ENCODE measurements at regions not wholly inside any gene's neighbourhood (a gene's known extent, or its start where the extent isn't known, plus 50 kb on each side); places are given as distances from the start of the nearest gene placed in this dataset.

- TF ChIP-seq SRF (IDR thresholded peaks at IDR 0.05; ENCODE audit: low read depth) = no peak
Observed at GRCh38 chr6:40685862-40686261, 98.7 kb upstream of the LRFN2 start (continued).

DNA sequence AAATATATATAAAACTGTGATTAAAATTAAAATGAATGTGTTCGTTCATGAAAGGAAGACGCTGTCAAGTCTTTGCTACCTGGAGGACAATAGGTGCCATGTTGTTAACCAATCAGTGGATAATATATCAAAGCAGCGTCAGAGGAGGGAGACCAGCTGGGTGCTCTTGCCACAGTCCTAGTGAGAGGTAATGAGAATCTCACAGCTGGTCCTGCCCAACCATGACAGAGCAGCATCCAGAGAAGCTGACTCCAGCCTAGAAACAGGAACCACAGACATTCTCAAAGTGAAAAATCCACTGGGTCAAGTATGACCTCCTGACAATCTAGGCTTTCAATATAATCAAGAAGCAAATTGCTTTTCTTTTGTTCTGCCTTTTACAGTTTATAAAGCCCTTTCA lies 94.5 kb upstream of the LRFN2 start:
- Histone ChIP-seq H3K36me3 (ENCODE audit: control insufficient read depth in 1 of 2, insufficient read depth in 2 of 2, low read length in 2 of 2) (no peaks in the 10 kb centered on the region), H3K9me3 (ENCODE audit: control insufficient read depth in 1 of 2, insufficient read depth in 1 of 2, low read depth in 1 of 2, low read length in 2 of 2) (peaks cover 0 to 6% of the 10 kb centered on the region in 2 experiments; a peak in 1 of 4 replicates), H3K9ac (ENCODE audit: low read length) (no peak overlapping the region), H3K79me2 (ENCODE audit: insufficient read depth, low read length) (no peaks in the 10 kb centered on the region), H3K27ac (ENCODE audit: low read depth, low read length) (no peak overlapping the region), H4K20me1 (ENCODE audit: insufficient read depth) (no peaks in the 10 kb centered on the region), H3K4me1 (ENCODE audit: control insufficient read depth in 1 of 2, insufficient read depth in 2 of 2, low read length in 2 of 2) (no peaks in the 10 kb centered on the region), H3K4me2 (ENCODE audit: low read length) (no peak overlapping the region), H3K9me2 (ENCODE audit: insufficient read depth) (no peaks in the 10 kb centered on the region), H3K27me3 (ENCODE audit: insufficient read depth, low read length) (peaks cover 22% of the 10 kb centered on the region), H2AFZ (ENCODE audit: low read depth, low read length, poor library complexity, severe bottlenecking) (no peak overlapping the region), H3K4me3 (replicated peaks in 1 of 2; ENCODE audit: low read depth in 1 of 2, low read length in 2 of 2) (no peak overlapping the region)
- ChIA-PET POLR2A (no interaction called here), CTCF (no interaction called here), RAD21 (ENCODE audit: low non-redundant PET in 1 of 2, low total read pairs in 2 of 2, uncharacterized antibody in 2 of 2, unreplicated experiment in 2 of 2) (no interaction called here)
- DNase-seq (ENCODE audit: low read depth, low spot score) = no peak
- intact Hi-C loops (cut with micrococcal nuclease) = no loop called here
- TF ChIP-seq CEBPB (IDR thresholded peaks at IDR 0.05; ENCODE audit: low read depth) (no peak), MAX (IDR thresholded peaks at IDR 0.05) (no peak), EZH2phosphoT487 (IDR thresholded peaks at IDR 0.05; ENCODE audit: borderline replicate concordance) (no peak), POLR2AphosphoS5 (IDR thresholded peaks at IDR 0.05; ENCODE audit: low read depth, low read length) (no peak), JUND (IDR thresholded peaks at IDR 0.05) (no peak), SP1 (IDR thresholded peaks at IDR 0.05; ENCODE audit: low read depth) (no peak), SIN3A (IDR thresholded peaks at IDR 0.05; ENCODE audit: low read depth) (no peak), ZFX (IDR thresholded peaks at IDR 0.05) (no peak), ZBTB33 (IDR thresholded peaks at IDR 0.05; ENCODE audit: extremely low read depth, insufficient replicate concordance, low read length) (no peak), ATF3 (IDR thresholded peaks at IDR 0.05) (no peak), ELF1 (IDR thresholded peaks at IDR 0.05; ENCODE audit: borderline replicate concordance, low read depth) (no peak), EZH2 (IDR thresholded peaks at IDR 0.05) (no peak), EGR1 (IDR thresholded peaks at IDR 0.05; ENCODE audit: low read depth) (no peak), FOSL1 (IDR thresholded peaks at IDR 0.05; ENCODE audit: low read depth) (no peak), CBX3 (IDR thresholded peaks at IDR 0.05; ENCODE audit: low read depth) (no peak)
- TF ChIP-seq, protein P1, sequence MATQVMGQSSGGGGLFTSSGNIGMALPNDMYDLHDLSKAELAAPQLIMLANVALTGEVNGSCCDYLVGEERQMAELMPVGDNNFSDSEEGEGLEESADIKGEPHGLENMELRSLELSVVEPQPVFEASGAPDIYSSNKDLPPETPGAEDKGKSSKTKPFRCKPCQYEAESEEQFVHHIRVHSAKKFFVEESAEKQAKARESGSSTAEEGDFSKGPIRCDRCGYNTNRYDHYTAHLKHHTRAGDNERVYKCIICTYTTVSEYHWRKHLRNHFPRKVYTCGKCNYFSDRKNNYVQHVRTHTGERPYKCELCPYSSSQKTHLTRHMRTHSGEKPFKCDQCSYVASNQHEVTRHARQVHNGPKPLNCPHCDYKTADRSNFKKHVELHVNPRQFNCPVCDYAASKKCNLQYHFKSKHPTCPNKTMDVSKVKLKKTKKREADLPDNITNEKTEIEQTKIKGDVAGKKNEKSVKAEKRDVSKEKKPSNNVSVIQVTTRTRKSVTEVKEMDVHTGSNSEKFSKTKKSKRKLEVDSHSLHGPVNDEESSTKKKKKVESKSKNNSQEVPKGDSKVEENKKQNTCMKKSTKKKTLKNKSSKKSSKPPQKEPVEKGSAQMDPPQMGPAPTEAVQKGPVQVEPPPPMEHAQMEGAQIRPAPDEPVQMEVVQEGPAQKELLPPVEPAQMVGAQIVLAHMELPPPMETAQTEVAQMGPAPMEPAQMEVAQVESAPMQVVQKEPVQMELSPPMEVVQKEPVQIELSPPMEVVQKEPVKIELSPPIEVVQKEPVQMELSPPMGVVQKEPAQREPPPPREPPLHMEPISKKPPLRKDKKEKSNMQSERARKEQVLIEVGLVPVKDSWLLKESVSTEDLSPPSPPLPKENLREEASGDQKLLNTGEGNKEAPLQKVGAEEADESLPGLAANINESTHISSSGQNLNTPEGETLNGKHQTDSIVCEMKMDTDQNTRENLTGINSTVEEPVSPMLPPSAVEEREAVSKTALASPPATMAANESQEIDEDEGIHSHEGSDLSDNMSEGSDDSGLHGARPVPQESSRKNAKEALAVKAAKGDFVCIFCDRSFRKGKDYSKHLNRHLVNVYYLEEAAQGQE (IDR thresholded peaks at IDR 0.05; ENCODE audit: low read depth) = no peak
- ATAC-seq = no peak
- BruUV-seq (replicated peaks) = no TSS peak

Measured in HCT116 (cell line).